CD14-positive monocyte (primary cell): ENCODE measurements at regions not wholly inside any gene's neighbourhood (a gene's known extent, or its start where the extent isn't known, plus 50 kb on each side); places are given as distances from the start of the nearest gene placed in this dataset.

Experiments
- DNase-seq, 3 donors: peaks; one replicate each; pipeline ENCODE4 v3.0.0-alpha.2; 2011 to 2022
- H2AFZ ChIP-seq: 2 replicates; pipeline ENCODE4 v1.6.0; 2012; ENCODE audit warnings: mild to moderate bottlenecking, low read depth, low read length, inconsistent platforms; ENCODE audit not compliant: insufficient read depth, poor library complexity, severe bottlenecking
- H3K27ac ChIP-seq, 2 donors: 1 replicate in 1 of 2; 2 replicates in 1 of 2; pipeline ENCODE4 v1.5.1; 2012 to 2013; ENCODE audit warnings: low read length in 2 of 2, control low read depth in 1 of 2, inconsistent platforms in 1 of 2, low read depth in 1 of 2, mild to moderate bottlenecking in 1 of 2
- H3K27me3 ChIP-seq, 2 donors: one replicate each; pipeline versions ENCODE4 v1.6.0 to v1.6.1; 2011 to 2013; ENCODE audit warnings: low read length in 2 of 2; ENCODE audit not compliant: control insufficient read depth in 2 of 2, insufficient read depth in 2 of 2
- H3K36me3 ChIP-seq, 2 donors: replicated peaks in 1 of 2; 1 replicate in 1 of 2; 2 replicates in 1 of 2; pipeline versions ENCODE4 v1.5.1 to v1.6.1; 2012 to 2013; ENCODE audit warnings: low read length in 2 of 2, control low read depth in 1 of 2, inconsistent platforms in 1 of 2, mild to moderate bottlenecking in 1 of 2; ENCODE audit not compliant: insufficient read depth in 2 of 2, control insufficient read depth in 1 of 2
- H3K4me1 ChIP-seq, 2 donors: 1 replicate in 1 of 2; 2 replicates in 1 of 2; pipeline versions ENCODE4 v1.5.1 to v1.6.1; 2012 to 2013; ENCODE audit warnings: low read length in 2 of 2, control low read depth in 1 of 2, inconsistent platforms in 1 of 2, mild to moderate bottlenecking in 1 of 2, moderate library complexity in 1 of 2; ENCODE audit not compliant: insufficient read depth in 2 of 2, control insufficient read depth in 1 of 2
- H3K4me2 ChIP-seq: replicated peaks from 2 replicates; pipeline ENCODE3; 2012; ENCODE audit warnings: low read length, moderate library complexity, mild to moderate bottlenecking; ENCODE audit not compliant: poor library complexity, severe bottlenecking; ENCODE audit errors: extremely low read depth
- H3K4me3 ChIP-seq, 3 experiments: fragments of 200-600 bp in 1 of 3; sonication (generic) in 1 of 3; replicated peaks in 1 of 3; 1 replicate in 2 of 3; 2 replicates in 1 of 3; pipeline ENCODE4 v1.5.1; 2011 to 2013; ENCODE audit warnings: low read length in 3 of 3, mild to moderate bottlenecking in 3 of 3, control low read depth in 2 of 3, low read depth in 2 of 3, inconsistent platforms in 1 of 3, moderate library complexity in 1 of 3
- H3K79me2 ChIP-seq: 2 replicates; pipeline ENCODE4 v1.6.0; 2012; ENCODE audit warnings: mild to moderate bottlenecking, control low read depth, inconsistent platforms, low read length, moderate library complexity; ENCODE audit not compliant: insufficient read depth
- H3K9ac ChIP-seq: 2 replicates; pipeline ENCODE4 v1.6.0; 2017; ENCODE audit warnings: low read length, mild to moderate bottlenecking; ENCODE audit not compliant: insufficient read depth, poor library complexity, severe bottlenecking
- H3K9me3 ChIP-seq, 2 donors: replicated peaks in 1 of 2; 1 replicate in 1 of 2; 2 replicates in 1 of 2; pipeline versions ENCODE4 v1.5.1 to v1.6.1; 2012 to 2013; ENCODE audit warnings: low read length in 2 of 2, control low read depth in 1 of 2; ENCODE audit not compliant: control insufficient read depth in 1 of 2, insufficient read depth in 1 of 2
- H4K20me1 ChIP-seq: 2 replicates; pipeline ENCODE4 v1.6.0; 2012; ENCODE audit warnings: mild to moderate bottlenecking, low read length, control low read depth, moderate library complexity; ENCODE audit not compliant: insufficient read depth
- H3K27ac Mint-ChIP-seq, 7 donors: one replicate each; pipeline ENCODE4 v1.8.0; 2020; ENCODE audit warnings: mild to moderate bottlenecking in 7 of 7, mixed read lengths in 7 of 7, moderate library complexity in 6 of 7, inconsistent platforms in 2 of 7
- H3K27me3 Mint-ChIP-seq, 3 donors: one replicate each; pipeline ENCODE4 v1.8.0; 2021 to 2022; ENCODE audit warnings: low read depth in 3 of 3, mild to moderate bottlenecking in 3 of 3, mixed read lengths in 3 of 3, moderate library complexity in 3 of 3, inconsistent platforms in 1 of 3
- H3K36me3 Mint-ChIP-seq, 2 donors: one replicate each; pipeline ENCODE4 v1.8.0; 2020; ENCODE audit warnings: mixed read lengths in 2 of 2, inconsistent platforms in 1 of 2, mild to moderate bottlenecking in 1 of 2
- H3K4me1 Mint-ChIP-seq: one replicate; pipeline ENCODE4 v1.8.0; 2020; ENCODE audit warnings: mild to moderate bottlenecking, mixed read lengths
- H3K4me3 Mint-ChIP-seq, 2 donors: one replicate each; pipeline ENCODE4 v1.8.0; 2020; ENCODE audit warnings: mild to moderate bottlenecking in 2 of 2, mixed read lengths in 2 of 2, moderate library complexity in 1 of 2
- H3K9me3 Mint-ChIP-seq, 7 donors: one replicate each; pipeline ENCODE4 v1.8.0; 2020 to 2022; ENCODE audit warnings: mixed read lengths in 7 of 7, mild to moderate bottlenecking in 6 of 7, moderate library complexity in 6 of 7, inconsistent platforms in 2 of 7
- WGBS: methylation state at CpG from one replicate; pipeline ENCODE4 v1.1.5; 2013; ENCODE audit warnings: missing lambda C conversion rate; ENCODE audit not compliant: insufficient coverage; 5-methylcytosine and 5-hydroxymethylcytosine counted together
- intact Hi-C, 2 donors: fragments of 100-400 bp; cut with micrococcal nuclease; formaldehyde crosslinking; loops; one replicate each; pipeline versions ENCODE4 v1.15.0 to v1.15.1; 2023
- TF ChIP-seq, protein P1 (sequence below): fragments of 200-600 bp; IDR thresholded peaks from one replicate; pipeline ENCODE4 v1.8.0; 2022; ENCODE audit warnings: antibody characterized with exemption, mild to moderate bottlenecking

DNA sequence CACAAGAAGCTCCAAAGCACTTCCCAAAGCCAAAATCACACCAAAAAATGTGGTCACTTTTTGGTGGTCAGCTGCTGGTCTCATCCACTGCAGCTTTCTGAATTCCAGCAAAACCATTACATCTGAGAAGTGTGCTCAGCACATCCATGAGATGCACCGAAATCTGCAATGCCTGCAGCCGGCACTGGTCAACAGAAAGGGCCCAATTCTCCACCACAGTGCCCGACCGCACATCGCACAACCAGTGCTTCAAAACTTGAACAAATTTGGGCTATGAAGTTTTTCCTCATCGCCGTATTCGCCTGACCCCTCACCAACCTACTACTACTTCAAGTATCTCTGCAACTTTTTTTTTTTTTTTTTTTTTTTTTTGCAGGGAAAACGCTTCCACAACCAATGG lies 89.9 kb upstream of the LUZP2 start:
- no peaks in the 10 kb centered on the region for H3K27me3 Mint-ChIP-seq
- no peak overlapping the region for H3K9ac ChIP-seq
- H3K36me3 Mint-ChIP-seq, result no peaks in the 10 kb centered on the region
- no peaks in the 10 kb centered on the region for H3K4me1 Mint-ChIP-seq
- H3K4me2 ChIP-seq, result no peak overlapping the region
- H3K4me3 Mint-ChIP-seq, result no peak overlapping the region
- intact Hi-C loops, result no loop called here
- no peak overlapping the region for H3K27ac Mint-ChIP-seq
- H3K9me3 ChIP-seq, result peaks cover 4% of the 10 kb centered on the region in 2 donors
- DNase-seq, result no peak
- H3K27ac ChIP-seq, result no peak overlapping the region
- no peak overlapping the region for H2AFZ ChIP-seq
- TF ChIP-seq, protein P1, sequence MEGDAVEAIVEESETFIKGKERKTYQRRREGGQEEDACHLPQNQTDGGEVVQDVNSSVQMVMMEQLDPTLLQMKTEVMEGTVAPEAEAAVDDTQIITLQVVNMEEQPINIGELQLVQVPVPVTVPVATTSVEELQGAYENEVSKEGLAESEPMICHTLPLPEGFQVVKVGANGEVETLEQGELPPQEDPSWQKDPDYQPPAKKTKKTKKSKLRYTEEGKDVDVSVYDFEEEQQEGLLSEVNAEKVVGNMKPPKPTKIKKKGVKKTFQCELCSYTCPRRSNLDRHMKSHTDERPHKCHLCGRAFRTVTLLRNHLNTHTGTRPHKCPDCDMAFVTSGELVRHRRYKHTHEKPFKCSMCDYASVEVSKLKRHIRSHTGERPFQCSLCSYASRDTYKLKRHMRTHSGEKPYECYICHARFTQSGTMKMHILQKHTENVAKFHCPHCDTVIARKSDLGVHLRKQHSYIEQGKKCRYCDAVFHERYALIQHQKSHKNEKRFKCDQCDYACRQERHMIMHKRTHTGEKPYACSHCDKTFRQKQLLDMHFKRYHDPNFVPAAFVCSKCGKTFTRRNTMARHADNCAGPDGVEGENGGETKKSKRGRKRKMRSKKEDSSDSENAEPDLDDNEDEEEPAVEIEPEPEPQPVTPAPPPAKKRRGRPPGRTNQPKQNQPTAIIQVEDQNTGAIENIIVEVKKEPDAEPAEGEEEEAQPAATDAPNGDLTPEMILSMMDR, result no peak
- H4K20me1 ChIP-seq, result no peaks in the 10 kb centered on the region
- H3K79me2 ChIP-seq, result no peaks in the 10 kb centered on the region
- 94% methylated on average over 8 of the region's 9 CpGs for WGBS
- H3K27me3 ChIP-seq, result no peaks in the 10 kb centered on the region
- H3K4me1 ChIP-seq, result no peaks in the 10 kb centered on the region
- H3K4me3 ChIP-seq, result no peak overlapping the region
- H3K36me3 ChIP-seq, result no peaks in the 10 kb centered on the region
- peaks cover 0 to 5% (median 0%) of the 10 kb centered on the region in 7 donors for H3K9me3 Mint-ChIP-seq

DNA sequence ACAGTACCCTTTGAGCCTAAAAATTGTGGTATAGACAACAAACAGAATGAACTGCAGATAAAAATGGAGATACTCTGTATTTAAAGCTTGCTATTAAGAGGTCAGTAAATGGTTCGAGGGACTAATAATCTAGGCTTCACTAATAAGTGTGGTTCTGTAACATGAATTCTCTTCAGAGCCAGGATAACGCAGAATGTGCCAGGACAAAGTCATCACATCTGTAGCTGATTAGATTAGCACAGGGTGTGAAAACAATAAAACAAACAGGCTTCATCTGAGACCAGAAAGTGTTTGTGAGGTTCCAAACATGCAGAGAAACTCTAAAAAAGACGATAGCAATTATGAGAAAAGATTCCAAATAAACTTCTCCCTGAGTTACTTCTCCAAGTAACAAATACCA lies 89.1 kb upstream of the LUZP2 start:
- WGBS, result 100% methylated on average over 1 of the region's 3 CpGs
- H3K79me2 ChIP-seq, result no peaks in the 10 kb centered on the region
- no peaks in the 10 kb centered on the region for H3K4me1 ChIP-seq
- H2AFZ ChIP-seq, result no peak overlapping the region
- no peaks in the 10 kb centered on the region for H3K27me3 Mint-ChIP-seq
- no peak overlapping the region for H3K4me3 Mint-ChIP-seq
- no peak overlapping the region for H3K4me3 ChIP-seq
- no peak for DNase-seq
- H3K9ac ChIP-seq, result no peak overlapping the region
- H3K9me3 ChIP-seq, result peaks cover 4% of the 10 kb centered on the region in 2 donors
- H3K27ac ChIP-seq, result no peak overlapping the region
- no peak overlapping the region for H3K27ac Mint-ChIP-seq
- intact Hi-C loops, result no loop called here
- TF ChIP-seq, protein P1, result no peak
- no peaks in the 10 kb centered on the region for H3K36me3 Mint-ChIP-seq
- H3K4me2 ChIP-seq, result no peak overlapping the region
- no peaks in the 10 kb centered on the region for H4K20me1 ChIP-seq
- H3K27me3 ChIP-seq, result no peaks in the 10 kb centered on the region
- H3K9me3 Mint-ChIP-seq, result peaks cover 0 to 5% (median 0%) of the 10 kb centered on the region in 7 donors
- no peaks in the 10 kb centered on the region for H3K36me3 ChIP-seq
- H3K4me1 Mint-ChIP-seq, result no peaks in the 10 kb centered on the region
